ENCODE measurements at regions not wholly inside any gene's neighbourhood (a gene's known extent, or its start where the extent isn't known, plus 50 kb on each side); places are given as distances from the start of the nearest gene placed in this dataset.
"Not testable (repeated sequence)": the region's sequence is repeated elsewhere in the genome, so short reads cannot be mapped to it uniquely, and the experiment has no call there.

- Histone ChIP-seq H3K4me3 (ENCODE audit: low read length) (no peak overlapping the region), H3K79me2 (replicated peaks; ENCODE audit: insufficient read depth, low read length) (no peaks in the 10 kb centered on the region), H3K4me2 (ENCODE audit: low read length) (no peak overlapping the region), H3F3A (ENCODE audit: insufficient read depth, low read length, poor library complexity, severe bottlenecking) (no peaks in the 10 kb centered on the region), H3K36me3 (ENCODE audit: insufficient read depth, low read length) (no peaks in the 10 kb centered on the region), H4K20me1 (ENCODE audit: insufficient read depth) (no peaks in the 10 kb centered on the region), H3K9me2 (ENCODE audit: insufficient read depth, low read length) (no peaks in the 10 kb centered on the region), H2AFZ (ENCODE audit: low read depth, low read length) (no peak overlapping the region), H3K27ac (ENCODE audit: low read length) (no peak overlapping the region), H3K27me3 (ENCODE audit: insufficient read depth, low read depth, low read length) (no peaks in the 10 kb centered on the region), H3K9me3 (ENCODE audit: low read length) (no peaks in the 10 kb centered on the region), H3K9ac (ENCODE audit: low read length) (no peak overlapping the region)
- TF ChIP-seq EZH2 (IDR thresholded peaks at IDR 0.05; ENCODE audit: borderline replicate concordance, insufficient read depth, low read length, poor library complexity, severe bottlenecking) (no peak), EP300 (conservative IDR thresholded peaks at IDR 0.05; ENCODE audit: poor library complexity, severe bottlenecking) (peak; percentile 15)
Observed at GRCh38 chr20:52425253-52425652, 233.7 kb upstream of the ZFP64 start.

- not testable (repeated sequence) for H3K4me2 ChIP-seq (ENCODE audit: low read length); H3K9me2 ChIP-seq (ENCODE audit: insufficient read depth, low read length); H3K27ac ChIP-seq (ENCODE audit: low read length); H3K4me3 ChIP-seq (ENCODE audit: low read length); H2AFZ ChIP-seq (ENCODE audit: low read depth, low read length); H3K36me3 ChIP-seq (ENCODE audit: insufficient read depth, low read length); H3K9me3 ChIP-seq (ENCODE audit: low read length); H3K27me3 ChIP-seq (ENCODE audit: insufficient read depth, low read depth, low read length); H4K20me1 ChIP-seq (ENCODE audit: insufficient read depth); H3K9ac ChIP-seq (ENCODE audit: low read length); H3F3A ChIP-seq (ENCODE audit: insufficient read depth, low read length, poor library complexity, severe bottlenecking); H3K79me2 ChIP-seq (replicated peaks; ENCODE audit: insufficient read depth, low read length)
Observed at GRCh38 chr20:52424357-52424942, 232.9 kb upstream of the ZFP64 start.

GRCh38 chr20:52423536-52424140 is 232.1 kb upstream of the ZFP64 start:
- not testable (repeated sequence) for H2AFZ ChIP-seq (ENCODE audit: low read depth, low read length); H3K27ac ChIP-seq (ENCODE audit: low read length); H3K9ac ChIP-seq (ENCODE audit: low read length); H3K4me3 ChIP-seq (ENCODE audit: low read length); H3K79me2 ChIP-seq (replicated peaks; ENCODE audit: insufficient read depth, low read length); H3K9me3 ChIP-seq (ENCODE audit: low read length); H3K36me3 ChIP-seq (ENCODE audit: insufficient read depth, low read length); H3K4me2 ChIP-seq (ENCODE audit: low read length); H3K9me2 ChIP-seq (ENCODE audit: insufficient read depth, low read length); H3K27me3 ChIP-seq (ENCODE audit: insufficient read depth, low read depth, low read length); H3F3A ChIP-seq (ENCODE audit: insufficient read depth, low read length, poor library complexity, severe bottlenecking); H4K20me1 ChIP-seq (ENCODE audit: insufficient read depth)

DNA sequence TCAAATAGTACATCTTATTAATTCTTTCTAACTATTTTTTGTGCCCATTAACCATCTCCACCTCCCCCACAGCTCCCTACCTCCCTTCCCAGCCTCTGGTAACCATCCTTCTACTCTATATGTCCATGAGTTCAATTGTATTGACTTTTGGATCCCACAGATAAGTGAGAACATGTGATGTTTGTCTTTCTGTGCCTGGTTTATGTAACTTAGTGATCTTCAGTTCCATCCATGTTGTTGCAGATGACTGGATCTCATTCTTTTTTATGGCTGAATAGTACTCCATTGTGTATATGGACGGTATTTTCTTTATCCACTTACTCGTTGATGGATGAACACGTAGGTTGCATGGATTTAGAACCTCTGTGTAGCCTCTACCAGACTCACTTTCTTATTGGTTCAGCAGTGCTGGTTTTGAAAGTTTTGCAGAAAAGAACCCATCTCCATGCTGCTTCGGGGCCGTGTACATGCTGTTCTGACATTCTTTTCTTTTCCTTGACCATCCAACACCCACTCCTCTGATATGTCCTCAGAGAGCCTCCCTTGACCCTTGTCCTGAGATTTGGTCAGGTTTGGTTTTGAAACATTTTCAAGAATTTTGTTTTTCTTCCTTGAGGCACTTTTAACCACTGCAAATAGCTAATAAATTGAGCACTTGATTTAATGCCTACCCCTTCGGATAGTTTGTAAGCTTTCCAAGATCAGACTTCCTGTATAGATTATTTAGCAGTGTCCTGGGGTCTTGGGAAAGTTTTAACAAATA is 231.2 kb upstream of the ZFP64 start:
- Histone ChIP-seq H3K9ac (ENCODE audit: low read length) (no peak overlapping the region), H3K36me3 (ENCODE audit: insufficient read depth, low read length) (no peaks in the 10 kb centered on the region), H4K20me1 (ENCODE audit: insufficient read depth) (no peaks in the 10 kb centered on the region), H3K9me2 (ENCODE audit: insufficient read depth, low read length) (no peaks in the 10 kb centered on the region), H2AFZ (ENCODE audit: low read depth, low read length) (no peak overlapping the region), H3K4me3 (ENCODE audit: low read length) (no peak overlapping the region), H3K27me3 (ENCODE audit: insufficient read depth, low read depth, low read length) (no peaks in the 10 kb centered on the region), H3K79me2 (replicated peaks; ENCODE audit: insufficient read depth, low read length) (no peaks in the 10 kb centered on the region), H3K9me3 (ENCODE audit: low read length) (no peaks in the 10 kb centered on the region), H3K4me2 (ENCODE audit: low read length) (no peak overlapping the region), H3F3A (ENCODE audit: insufficient read depth, low read length, poor library complexity, severe bottlenecking) (no peaks in the 10 kb centered on the region), H3K27ac (ENCODE audit: low read length) (no peak overlapping the region)
- TF ChIP-seq TAF1 (IDR thresholded peaks at IDR 0.05; ENCODE audit: low read depth) (no peak), CTCF (IDR thresholded peaks at IDR 0.05; ENCODE audit: poor library complexity, severe bottlenecking) (no peak), EP300 (conservative IDR thresholded peaks at IDR 0.05; ENCODE audit: poor library complexity, severe bottlenecking) (no peak), POLR2AphosphoS5 (IDR thresholded peaks at IDR 0.05) (no peak)
